ENCODE measurements at regions not wholly inside any gene's neighbourhood (a gene's known extent, or its start where the extent isn't known, plus 50 kb on each side); places are given as distances from the start of the nearest gene placed in this dataset.

DNA sequence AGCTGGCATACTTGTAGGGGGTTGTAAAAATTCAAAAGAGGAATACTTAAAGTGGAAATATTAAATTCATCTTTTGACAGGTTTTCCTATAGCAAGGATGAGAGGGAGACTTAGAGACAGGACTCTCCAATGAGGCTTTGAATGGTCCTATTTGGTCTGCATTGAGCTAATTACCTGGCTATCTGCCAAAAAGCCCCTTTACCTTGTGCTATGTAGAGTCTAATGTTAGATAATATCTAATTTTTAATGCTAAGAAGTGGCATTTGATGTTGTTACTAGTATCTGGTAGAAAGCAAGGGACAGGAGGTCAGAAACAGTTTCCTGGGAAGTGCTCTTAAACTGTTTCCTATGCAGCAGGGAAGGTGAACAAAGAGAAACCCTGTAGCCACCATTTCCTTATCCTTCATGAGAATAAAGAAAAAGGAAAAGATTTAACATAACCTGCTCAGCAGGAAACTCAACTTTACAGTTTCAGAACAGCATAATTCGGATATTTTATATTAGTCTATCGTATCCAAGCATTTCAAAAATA lies 550.0 kb downstream of the SOX5 start (continued):
- TF ChIP-seq ZNF462 (CRISPR knock-in tag; IDR thresholded peaks at IDR 0.05), result no peak

- Histone ChIP-seq H3K4me2 (no peak overlapping the region), H3K27ac (ENCODE audit: low read depth) (no peak overlapping the region), H3K79me2 (replicated peaks; ENCODE audit: insufficient read depth) (no peaks in the 10 kb centered on the region), H3K4me3 (no peak overlapping the region), H3K4me1 (ENCODE audit: insufficient read depth) (peaks cover 4% of the 10 kb centered on the region), H3K9me2 (ENCODE audit: insufficient read depth) (no peaks in the 10 kb centered on the region), H3K27me3 (ENCODE audit: insufficient read depth) (no peaks in the 10 kb centered on the region), H3F3A (replicated peaks; ENCODE audit: low read depth) (no peaks in the 10 kb centered on the region), H2AFZ (no peak overlapping the region), H4K20me1 (replicated peaks; ENCODE audit: insufficient read depth) (no peaks in the 10 kb centered on the region), H3K36me3 (ENCODE audit: insufficient read depth) (no peaks in the 10 kb centered on the region)
- H3K9me3 Mint-ChIP-seq, result peaks cover 3% of the 10 kb centered on the region; the same call in 1 of the 3 replicates
- no peaks in the 10 kb centered on the region for H3K36me3 Mint-ChIP-seq (ENCODE audit: low read depth)
- DNase-seq (ENCODE audit: low spot score) (no peak), ATAC-seq (no peak)
- H3K27ac Mint-ChIP-seq, result no peak overlapping the region; the same call in 1 of the 2 replicates
- H3K27me3 Mint-ChIP-seq (ENCODE audit: insufficient read depth, low read depth, poor library complexity), result peaks cover 2% of the 10 kb centered on the region
- peaks cover 4% of the 10 kb centered on the region for H3K4me1 Mint-ChIP-seq
- no peak overlapping the region for H3K4me3 Mint-ChIP-seq
- TF ChIP-seq POLR2AphosphoS5 (IDR thresholded peaks at IDR 0.05; ENCODE audit: low read depth), result no peak
- TF ChIP-seq JUNB (IDR thresholded peaks at IDR 0.05; ENCODE audit: unreplicated experiment), result no peak
- no peak for TF ChIP-seq ZNF331 (CRISPR knock-in tag; IDR thresholded peaks at IDR 0.05; ENCODE audit: low read depth)
- TF ChIP-seq ZNF114 (CRISPR knock-in tag; IDR thresholded peaks at IDR 0.05), result no peak
- TF ChIP-seq STAT1 (IDR thresholded peaks at IDR 0.05; ENCODE audit: unreplicated experiment), result no peak
- TF ChIP-seq, protein P1, sequence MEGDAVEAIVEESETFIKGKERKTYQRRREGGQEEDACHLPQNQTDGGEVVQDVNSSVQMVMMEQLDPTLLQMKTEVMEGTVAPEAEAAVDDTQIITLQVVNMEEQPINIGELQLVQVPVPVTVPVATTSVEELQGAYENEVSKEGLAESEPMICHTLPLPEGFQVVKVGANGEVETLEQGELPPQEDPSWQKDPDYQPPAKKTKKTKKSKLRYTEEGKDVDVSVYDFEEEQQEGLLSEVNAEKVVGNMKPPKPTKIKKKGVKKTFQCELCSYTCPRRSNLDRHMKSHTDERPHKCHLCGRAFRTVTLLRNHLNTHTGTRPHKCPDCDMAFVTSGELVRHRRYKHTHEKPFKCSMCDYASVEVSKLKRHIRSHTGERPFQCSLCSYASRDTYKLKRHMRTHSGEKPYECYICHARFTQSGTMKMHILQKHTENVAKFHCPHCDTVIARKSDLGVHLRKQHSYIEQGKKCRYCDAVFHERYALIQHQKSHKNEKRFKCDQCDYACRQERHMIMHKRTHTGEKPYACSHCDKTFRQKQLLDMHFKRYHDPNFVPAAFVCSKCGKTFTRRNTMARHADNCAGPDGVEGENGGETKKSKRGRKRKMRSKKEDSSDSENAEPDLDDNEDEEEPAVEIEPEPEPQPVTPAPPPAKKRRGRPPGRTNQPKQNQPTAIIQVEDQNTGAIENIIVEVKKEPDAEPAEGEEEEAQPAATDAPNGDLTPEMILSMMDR (conservative IDR thresholded peaks at IDR 0.05; ENCODE audit: low read depth in 2 of 2), result no peak
- TF ChIP-seq ZNF462 (CRISPR knock-in tag; IDR thresholded peaks at IDR 0.05), result no peak
- TF ChIP-seq EZH2phosphoT487 (IDR thresholded peaks at IDR 0.05; ENCODE audit: unreplicated experiment), result no peak
These were observed 534.3 kb downstream of the SOX5 start for GRCh38 chr12:23415180-23415579.

All from GM23338 (cell line).